ENCODE measurements at regions not wholly inside any gene's neighbourhood (a gene's known extent, or its start where the extent isn't known, plus 50 kb on each side); places are given as distances from the start of the nearest gene placed in this dataset.

GRCh38 chr3:61417352-61417751 lies 144.0 kb upstream of the PTPRG start:
- intact Hi-C loops (cut with micrococcal nuclease; ENCODE audit: unreplicated experiment) = no loop called here
- 17% methylated on average over 2 of the region's 2 CpGs for WGBS (ENCODE audit: low lambda C conversion rate)
- in situ Hi-C loops (cut with HindIII; ENCODE audit: extremely low pct_ligation_motif_present, low pct_unique_long_range_greater_than_20kb) = no loop called here

More at GRCh38 chr3:61417352-61417751, 144.0 kb upstream of the PTPRG start:
- Histone ChIP-seq H3K9me3 (ENCODE audit: low read length) (no peaks in the 10 kb centered on the region), H2AFZ (ENCODE audit: low read length) (no peak overlapping the region), H3K9ac (ENCODE audit: insufficient read depth, low read depth, low read length) (no peak overlapping the region), H3K4me2 (ENCODE audit: low read depth, low read length) (no peak overlapping the region), H3K79me2 (ENCODE audit: insufficient read depth, low read length) (no peaks in the 10 kb centered on the region), H3K27me3 (ENCODE audit: control insufficient read depth in 1 of 2, insufficient read depth in 2 of 2, low read length in 2 of 2) (no peaks in the 10 kb centered on the region), H3K36me3 (replicated peaks in 1 of 2; ENCODE audit: control insufficient read depth in 1 of 2, insufficient read depth in 2 of 2, low read length in 2 of 2) (no peaks in the 10 kb centered on the region), H3K4me3 (replicated peaks in 1 of 3; ENCODE audit: insufficient read depth in 1 of 3, low read depth in 2 of 3, low read length in 3 of 3) (no peak overlapping the region), H3K4me1 (ENCODE audit: insufficient read depth, low read length) (no peaks in the 10 kb centered on the region), H3K27ac (ENCODE audit: extremely low read length, insufficient read depth, low read length) (no peak overlapping the region), H4K20me1 (ENCODE audit: insufficient read depth, low read length) (no peaks in the 10 kb centered on the region)
- no peak for FAIRE-seq
- TF ChIP-seq SUZ12 (IDR thresholded peaks at IDR 0.05; ENCODE audit: low read depth, low read length) = no peak
- no peak for TF ChIP-seq ZFP90 (CRISPR knock-in tag; IDR thresholded peaks at IDR 0.05; ENCODE audit: borderline replicate concordance)
- TF ChIP-seq CERS6 (CRISPR knock-in tag; IDR thresholded peaks at IDR 0.05) = no peak
- TF ChIP-seq MBD4 (IDR thresholded peaks at IDR 0.05; ENCODE audit: borderline replicate concordance, low read length) = no peak
- TF ChIP-seq CTCF (CRISPR knock-in tag; IDR thresholded peaks at IDR 0.05) = no peak
- no peak for TF ChIP-seq ZFP36L1 (CRISPR knock-in tag; IDR thresholded peaks at IDR 0.05)
- TF ChIP-seq ZNF570 (CRISPR knock-in tag; IDR thresholded peaks at IDR 0.05; ENCODE audit: borderline replicate concordance) = no peak
- no peak for TF ChIP-seq FOXM1 (CRISPR knock-in tag; IDR thresholded peaks at IDR 0.05)
- no peak for TF ChIP-seq SALL2 (CRISPR knock-in tag; IDR thresholded peaks at IDR 0.05)
- TF ChIP-seq ZNF292 (CRISPR knock-in tag; IDR thresholded peaks at IDR 0.05; ENCODE audit: borderline replicate concordance, low read depth) = no peak
- no peak for TF ChIP-seq EED (CRISPR knock-in tag; IDR thresholded peaks at IDR 0.05)
- no peak for TF ChIP-seq ZNF709 (CRISPR knock-in tag; IDR thresholded peaks at IDR 0.05)
- TF ChIP-seq SP5 (CRISPR knock-in tag; IDR thresholded peaks at IDR 0.05; ENCODE audit: borderline replicate concordance, low read depth) = no peak
- TF ChIP-seq MYNN (CRISPR knock-in tag; IDR thresholded peaks at IDR 0.05; ENCODE audit: low read depth) = no peak
- TF ChIP-seq CHD2 (IDR thresholded peaks at IDR 0.05; ENCODE audit: low read depth, low read length) = no peak
- no peak for TF ChIP-seq ZFP36L2 (CRISPR knock-in tag; IDR thresholded peaks at IDR 0.05)
- TF ChIP-seq POGK (CRISPR knock-in tag; conservative IDR thresholded peaks at IDR 0.05) = no peak
- TF ChIP-seq ZHX1 (CRISPR knock-in tag; IDR thresholded peaks at IDR 0.05; ENCODE audit: low read depth) = no peak
- no peak for TF ChIP-seq ZNF776 (CRISPR knock-in tag; IDR thresholded peaks at IDR 0.05)
- POLR2A ChIA-PET = no interaction called here
- CTCF ChIA-PET (ENCODE audit: low intra/inter-chr PET ratio, low total read pairs) = no interaction called here
- no TSS peak for BruUV-seq (replicated peaks)
- no peak for DNase-seq (ENCODE audit: low spot score)
- no peak for ATAC-seq
